H1 (cell line): ENCODE measurements at regions not wholly inside any gene's neighbourhood (a gene's known extent, or its start where the extent isn't known, plus 50 kb on each side); places are given as distances from the start of the nearest gene placed in this dataset.

ENCODE experiments used
- CTCF ChIA-PET: fragments of 300-600 bp; sonication (Branson Sonifier 250); formaldehyde crosslinking; loops from one replicate; lab custom pipeline; 2021; ENCODE audit not compliant: partially characterized antibody; lab: Charles Lee
- POLR2A ChIA-PET: fragments of 300-600 bp; sonication (Branson Sonifier 250); formaldehyde crosslinking; loops from one replicate; lab custom pipeline; 2021; ENCODE audit warnings: inconsistent platforms; ENCODE audit not compliant: partially characterized antibody; lab: Charles Lee
- DNase-seq, 2 experiments: peaks; one replicate each; pipeline versions ENCODE4 v3.0.0 to v3.0.0-alpha.2; 2010 to 2022; ENCODE audit warnings: low spot score in 2 of 2, low read depth in 1 of 2, mixed read lengths in 1 of 2
- FAIRE-seq: peaks from 2 replicates; lab custom pipeline; 2011; peaks lifted over from hg19 to GRCh38; lab: Jason Lieb, UNC
- H2AFZ ChIP-seq: 2 replicates; pipeline ENCODE4 v1.8.1; 2012; ENCODE audit warnings: low read length, inconsistent platforms
- H2AK5ac ChIP-seq: 2 replicates; pipeline ENCODE4 v1.6.1; 2013; ENCODE audit warnings: low read depth, low read length
- H2BK120ac ChIP-seq: replicated peaks from 2 replicates; pipeline ENCODE3; 2013; ENCODE audit warnings: low read depth, low read length, inconsistent platforms
- H2BK12ac ChIP-seq: 2 replicates; pipeline ENCODE4 v1.6.1; 2013; ENCODE audit warnings: low read depth, low read length
- H2BK15ac ChIP-seq: 2 replicates; pipeline ENCODE4 v1.6.1; 2013; ENCODE audit warnings: low read length
- H2BK20ac ChIP-seq: 2 replicates; pipeline ENCODE4 v1.6.1; 2013; ENCODE audit warnings: low read length
- H2BK5ac ChIP-seq: 2 replicates; pipeline ENCODE4 v1.6.1; 2013; ENCODE audit warnings: low read depth, low read length
- H3K14ac ChIP-seq: 2 replicates; pipeline ENCODE4 v1.6.1; 2013; ENCODE audit warnings: inconsistent platforms; ENCODE audit not compliant: insufficient read length
- H3K18ac ChIP-seq: 2 replicates; pipeline ENCODE4 v1.6.1; 2013; ENCODE audit warnings: low read length; ENCODE audit errors: extremely low read depth
- H3K23ac ChIP-seq: 2 replicates; pipeline ENCODE4 v1.6.1; 2013; ENCODE audit warnings: inconsistent platforms; ENCODE audit not compliant: insufficient read length
- H3K23me2 ChIP-seq: 2 replicates; pipeline ENCODE4 v1.6.1; 2013; ENCODE audit warnings: low read depth, low read length
- H3K27ac ChIP-seq: 2 replicates; pipeline ENCODE4 v1.6.1; 2011; ENCODE audit warnings: low read depth, low read length, inconsistent platforms
- H3K27me3 ChIP-seq, 4 experiments: replicated peaks in 1 of 4; 1 replicate in 1 of 4; 2 replicates in 3 of 4; pipeline versions ENCODE4 v1.6.1 to v1.8.1; 2011 to 2013; ENCODE audit warnings: low read length in 3 of 4, mild to moderate bottlenecking in 3 of 4, inconsistent platforms in 2 of 4, mixed read lengths in 2 of 4, moderate library complexity in 1 of 4; ENCODE audit not compliant: control insufficient read depth in 3 of 4, insufficient read depth in 3 of 4; ENCODE audit errors: extremely low read depth in 1 of 4
- H3K36me3 ChIP-seq, 4 experiments: 2 replicates each; pipeline versions ENCODE4 v1.6.1 to v1.8.1; 2011 to 2013; ENCODE audit warnings: mild to moderate bottlenecking in 4 of 4, low read length in 3 of 4, moderate library complexity in 2 of 4, control low read depth in 1 of 4, inconsistent platforms in 1 of 4; ENCODE audit not compliant: insufficient read depth in 4 of 4, control insufficient read depth in 2 of 4
- H3K4ac ChIP-seq: replicated peaks from 2 replicates; pipeline ENCODE3; 2013; ENCODE audit warnings: low read length, low read depth, mixed read lengths, inconsistent platforms; ENCODE audit not compliant: insufficient read length
- H3K4me1 ChIP-seq, 4 experiments: replicated peaks in 1 of 4; 1 replicate in 1 of 4; 2 replicates in 3 of 4; pipeline versions ENCODE4 v1.6.1 to v1.8.1; 2011 to 2013; ENCODE audit warnings: low read length in 3 of 4, inconsistent platforms in 2 of 4, mixed read lengths in 1 of 4; ENCODE audit not compliant: insufficient read depth in 4 of 4, control insufficient read depth in 3 of 4
- H3K4me2 ChIP-seq, 2 experiments: 2 replicates each; pipeline versions ENCODE4 v1.6.1 to v1.8.1; 2011 to 2013; ENCODE audit warnings: low read depth in 2 of 2, low read length in 2 of 2, control low read depth in 1 of 2, inconsistent platforms in 1 of 2, mild to moderate bottlenecking in 1 of 2; ENCODE audit not compliant: insufficient read depth in 1 of 2
- H3K4me3 ChIP-seq, 4 experiments: fragments of 200-600, 300-600 bp in 1 of 4; sonication (generic), shearing (Covaris generic), sonication (Bioruptor Twin) in 1 of 4; 2 replicates each; pipeline versions ENCODE4 v1.5.1 to v1.8.1; 2011 to 2016; ENCODE audit warnings: low read length in 4 of 4, low read depth in 3 of 4, control low read depth in 2 of 4, inconsistent platforms in 2 of 4, mild to moderate bottlenecking in 2 of 4, mixed read lengths in 1 of 4, moderate library complexity in 1 of 4; ENCODE audit not compliant: insufficient read depth in 2 of 4; ENCODE audit errors: extremely low read depth in 1 of 4
- H3K56ac ChIP-seq: replicated peaks from 2 replicates; pipeline ENCODE3; 2013; ENCODE audit warnings: low read depth, mild to moderate bottlenecking, mixed read lengths, low read length, inconsistent platforms; ENCODE audit not compliant: insufficient read length
- H3K79me1 ChIP-seq: 2 replicates; pipeline ENCODE4 v1.6.1; 2013; ENCODE audit warnings: low read depth, low read length, control low read depth
- H3K79me2 ChIP-seq, 2 experiments: 2 replicates each; pipeline versions ENCODE4 v1.6.1 to v1.8.1; 2012 to 2013; ENCODE audit warnings: low read length in 2 of 2, mild to moderate bottlenecking in 2 of 2, inconsistent platforms in 1 of 2; ENCODE audit not compliant: insufficient read depth in 2 of 2, control insufficient read depth in 1 of 2
- H3K9ac ChIP-seq, 4 experiments: replicated peaks in 1 of 4; 1 replicate in 1 of 4; 2 replicates in 3 of 4; pipeline versions ENCODE4 v1.6.1 to v1.8.1; 2011 to 2013; ENCODE audit warnings: low read depth in 3 of 4, low read length in 3 of 4, control low read depth in 2 of 4, mild to moderate bottlenecking in 2 of 4, moderate library complexity in 2 of 4, inconsistent platforms in 1 of 4; ENCODE audit errors: extremely low read depth in 1 of 4
- H3K9me3 ChIP-seq, 2 experiments: 2 replicates each; pipeline versions ENCODE4 v1.6.1 to v1.8.1; 2012 to 2013; ENCODE audit warnings: mild to moderate bottlenecking in 2 of 2, moderate library complexity in 2 of 2, control low read depth in 1 of 2, inconsistent platforms in 1 of 2, low read depth in 1 of 2, low read length in 1 of 2, mixed read lengths in 1 of 2; ENCODE audit not compliant: insufficient read depth in 2 of 2
- H4K20me1 ChIP-seq, 2 experiments: replicated peaks in 1 of 2; 2 replicates each; pipeline versions ENCODE3 to v1.8.1; 2011 to 2013; ENCODE audit warnings: inconsistent platforms in 2 of 2, low read length in 2 of 2, mild to moderate bottlenecking in 1 of 2; ENCODE audit not compliant: insufficient read depth in 2 of 2, control insufficient read depth in 1 of 2
- H4K5ac ChIP-seq: 2 replicates; pipeline ENCODE4 v1.6.1; 2013; ENCODE audit warnings: low read length, low read depth, mixed read lengths, inconsistent platforms; ENCODE audit not compliant: insufficient read length
- H4K8ac ChIP-seq: 2 replicates; pipeline ENCODE4 v1.8.0; 2013; ENCODE audit warnings: mild to moderate bottlenecking, moderate library complexity, low read length, inconsistent platforms; ENCODE audit not compliant: insufficient read depth; ENCODE audit errors: extremely low read depth
- H4K91ac ChIP-seq: replicated peaks from 2 replicates; pipeline ENCODE3; 2013; ENCODE audit warnings: low read length, mixed read lengths, inconsistent platforms; ENCODE audit not compliant: insufficient read length
- ATF3 ChIP-seq: IDR thresholded peaks from 2 replicates; pipeline ENCODE4 v1.6.1; 2011; ENCODE audit warnings: low read depth, mild to moderate bottlenecking, low read length; ENCODE audit not compliant: insufficient read depth
- HDAC2 ChIP-seq, 2 experiments: fragments of 300-600 bp in 1 of 2; sonication (generic) in 1 of 2; IDR thresholded peaks; 2 replicates each; pipeline ENCODE4 v1.6.1; 2011 to 2012; ENCODE audit warnings: low read depth in 2 of 2, low read length in 2 of 2, mild to moderate bottlenecking in 2 of 2, moderate library complexity in 2 of 2, borderline replicate concordance in 1 of 2, inconsistent platforms in 1 of 2
- TAF1 ChIP-seq: IDR thresholded peaks from 2 replicates; pipeline ENCODE4 v1.6.1; 2011; ENCODE audit warnings: mild to moderate bottlenecking, low read depth, low read length
- TAF7 ChIP-seq: optimal IDR thresholded peaks from 2 replicates; pipeline ENCODE3; 2011; ENCODE audit warnings: low read depth, mild to moderate bottlenecking, inconsistent platforms, low read length, moderate library complexity, borderline replicate concordance
- TBP ChIP-seq: IDR thresholded peaks from 2 replicates; pipeline ENCODE4 v1.6.1; 2011; ENCODE audit warnings: low read depth, low read length, improper control_type of control experiment
- TEAD4 ChIP-seq: IDR thresholded peaks from 2 replicates; pipeline ENCODE4 v1.6.1; 2012; ENCODE audit warnings: low read depth, low read length, inconsistent platforms, mixed read lengths
- WGBS, 2 experiments: shearing (Covaris generic) in 1 of 2; methylation state at CpG; one replicate each; pipeline versions ENCODE4 v1.1.6 to v1.1.7; 2013 to 2015; ENCODE audit warnings: low lambda C conversion rate in 2 of 2, mixed read lengths in 2 of 2, inconsistent platforms in 1 of 2, low coverage in 1 of 2, missing lambda C conversion rate in 1 of 2; ENCODE audit not compliant: insufficient replicate concordance in 2 of 2, insufficient coverage in 1 of 2, insufficient read length in 1 of 2; ENCODE audit errors: extremely low coverage in 1 of 2, missing lambda C conversion rate in 1 of 2; 5-methylcytosine and 5-hydroxymethylcytosine counted together

DNA sequence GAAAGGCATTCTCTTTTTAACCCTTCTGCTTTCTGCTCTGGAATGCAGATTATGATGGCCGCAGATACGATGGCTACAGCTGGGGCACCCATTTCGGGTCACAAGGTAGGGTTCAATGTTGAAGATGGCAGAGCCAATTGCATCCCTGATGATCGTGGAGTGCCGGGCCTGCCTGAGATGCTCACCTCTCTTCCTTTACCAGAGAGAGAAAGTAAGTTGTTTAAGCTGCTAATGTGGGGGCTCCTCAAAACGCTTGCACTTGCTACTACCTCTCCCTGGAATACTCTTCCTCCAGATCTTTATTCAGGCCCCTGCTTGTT, 50.8 kb upstream of the PRDM11 start:
- Histone ChIP-seq H4K5ac (no peak overlapping the region), H4K20me1 (no peaks in the 10 kb centered on the region), H3K79me1 (no peaks in the 10 kb centered on the region), H4K91ac (no peak overlapping the region), H3K14ac (no peak overlapping the region), H3K9ac (no peak overlapping the region), H2BK5ac (no peak overlapping the region), H3K79me2 (no peaks in the 10 kb centered on the region), H4K8ac (no peak overlapping the region), H3K36me3 (no peaks in the 10 kb centered on the region), H3K27ac (no peak overlapping the region), H3K9me3 (no peaks in the 10 kb centered on the region), H2AK5ac (no peak overlapping the region), H3K4me1 (peaks cover 3 to 18% (median 8%) of the 10 kb centered on the region in 4 experiments; a peak in 5 of 7 replicates), H3K23me2 (no peaks in the 10 kb centered on the region), H3K27me3 (no peaks in the 10 kb centered on the region), H2BK12ac (no peak overlapping the region), H2BK120ac (no peak overlapping the region), H2AFZ (no peak overlapping the region), H3K18ac (no peak overlapping the region), H3K4ac (no peak overlapping the region), H3K56ac (no peak overlapping the region), H2BK20ac (no peak overlapping the region), H3K23ac (no peak overlapping the region), H3K4me3 (no peak overlapping the region), H3K4me2 (no peak overlapping the region), H2BK15ac (no peak overlapping the region)
- TF ChIP-seq TAF1 (no peak), TEAD4 (no peak), ATF3 (no peak), TAF7 (no peak), TBP (no peak), HDAC2 (IDR thresholded peaks at IDR 0.05; ENCODE audit: borderline replicate concordance in 1 of 2, low read depth in 2 of 2, low read length in 2 of 2) (no peak)
- POLR2A ChIA-PET: interaction anchor here (1.0 to 1.4 kb wide), 2 partner anchors 12 to 143 kb away, joined by 4 to 5 read pairs; no protein-coding TSS in a partner anchor
- WGBS, 2 experiments: 88% methylated on average over 6 of the region's 6 CpGs; no CpG with 5 or more reads in 1 of the 2 experiments
- CTCF ChIA-PET: interaction anchor here (0.5 to 34.2 kb wide), 12 partner anchors 9 to 797 kb away, joined by 3 to 1347 read pairs (median 6); no protein-coding TSS in a partner anchor
- FAIRE-seq (no peak), DNase-seq (peak in 1 of 2 experiments; percentile 34)
